ENCODE measurements at regions not wholly inside any gene's neighbourhood (a gene's known extent, or its start where the extent isn't known, plus 50 kb on each side); places are given as distances from the start of the nearest gene placed in this dataset.

GRCh38 chr3:107882881-107883280 is 207.9 kb downstream of the CD47 start:
- H3K36me3 Mint-ChIP-seq, result no peaks in the 10 kb centered on the region
- H3K4me2 ChIP-seq (replicated peaks; ENCODE audit: extremely low read depth, low read length, poor library complexity, severe bottlenecking), result no peak overlapping the region
- no peaks in the 10 kb centered on the region for H3K9me3 ChIP-seq (replicated peaks in 1 of 2; ENCODE audit: control insufficient read depth in 1 of 2, insufficient read depth in 1 of 2, low read length in 2 of 2)
- H3K79me2 ChIP-seq (ENCODE audit: insufficient read depth, low read length), result no peaks in the 10 kb centered on the region
- WGBS (ENCODE audit: insufficient coverage), result no CpG with 5 or more reads among the region's 7 CpGs
- H3K36me3 ChIP-seq (replicated peaks in 1 of 2; ENCODE audit: control insufficient read depth in 1 of 2, insufficient read depth in 2 of 2, low read length in 2 of 2), result no peaks in the 10 kb centered on the region
- peaks cover 0 to 4% (median 2%) of the 10 kb centered on the region in 3 donors for H3K27me3 Mint-ChIP-seq (ENCODE audit: low read depth in 3 of 3)
- TF ChIP-seq, protein P1, sequence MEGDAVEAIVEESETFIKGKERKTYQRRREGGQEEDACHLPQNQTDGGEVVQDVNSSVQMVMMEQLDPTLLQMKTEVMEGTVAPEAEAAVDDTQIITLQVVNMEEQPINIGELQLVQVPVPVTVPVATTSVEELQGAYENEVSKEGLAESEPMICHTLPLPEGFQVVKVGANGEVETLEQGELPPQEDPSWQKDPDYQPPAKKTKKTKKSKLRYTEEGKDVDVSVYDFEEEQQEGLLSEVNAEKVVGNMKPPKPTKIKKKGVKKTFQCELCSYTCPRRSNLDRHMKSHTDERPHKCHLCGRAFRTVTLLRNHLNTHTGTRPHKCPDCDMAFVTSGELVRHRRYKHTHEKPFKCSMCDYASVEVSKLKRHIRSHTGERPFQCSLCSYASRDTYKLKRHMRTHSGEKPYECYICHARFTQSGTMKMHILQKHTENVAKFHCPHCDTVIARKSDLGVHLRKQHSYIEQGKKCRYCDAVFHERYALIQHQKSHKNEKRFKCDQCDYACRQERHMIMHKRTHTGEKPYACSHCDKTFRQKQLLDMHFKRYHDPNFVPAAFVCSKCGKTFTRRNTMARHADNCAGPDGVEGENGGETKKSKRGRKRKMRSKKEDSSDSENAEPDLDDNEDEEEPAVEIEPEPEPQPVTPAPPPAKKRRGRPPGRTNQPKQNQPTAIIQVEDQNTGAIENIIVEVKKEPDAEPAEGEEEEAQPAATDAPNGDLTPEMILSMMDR (IDR thresholded peaks at IDR 0.05), result no peak
- no peaks in the 10 kb centered on the region for H3K4me1 Mint-ChIP-seq
- no peak for DNase-seq
- intact Hi-C loops (cut with micrococcal nuclease), result no loop called here
- no peak overlapping the region for H3K9ac ChIP-seq (ENCODE audit: insufficient read depth, low read length, poor library complexity, severe bottlenecking)
- no peaks in the 10 kb centered on the region for H3K27me3 ChIP-seq (ENCODE audit: control insufficient read depth in 2 of 2, insufficient read depth in 2 of 2, low read length in 2 of 2)
- H3K4me1 ChIP-seq (ENCODE audit: control insufficient read depth in 1 of 2, insufficient read depth in 2 of 2, low read length in 2 of 2), result no peaks in the 10 kb centered on the region
- no peak overlapping the region for H2AFZ ChIP-seq (ENCODE audit: insufficient read depth, low read depth, low read length, poor library complexity, severe bottlenecking)
- H3K4me3 ChIP-seq (replicated peaks in 1 of 3; ENCODE audit: low read depth in 2 of 3, low read length in 3 of 3), result no peak overlapping the region
- no peak overlapping the region for H3K27ac Mint-ChIP-seq
- H3K4me3 Mint-ChIP-seq, result no peak overlapping the region
- no peak overlapping the region for H3K27ac ChIP-seq (ENCODE audit: low read depth in 1 of 2, low read length in 2 of 2)
- H4K20me1 ChIP-seq (ENCODE audit: insufficient read depth, low read length), result no peaks in the 10 kb centered on the region
- no peaks in the 10 kb centered on the region for H3K9me3 Mint-ChIP-seq

- no peaks in the 10 kb centered on the region for H3K9me3 ChIP-seq (replicated peaks in 1 of 2; ENCODE audit: control insufficient read depth in 1 of 2, insufficient read depth in 1 of 2, low read length in 2 of 2)
- H2AFZ ChIP-seq (ENCODE audit: insufficient read depth, low read depth, low read length, poor library complexity, severe bottlenecking), result no peak overlapping the region
- H3K4me3 Mint-ChIP-seq, result no peak overlapping the region
- no peak overlapping the region for H3K27ac Mint-ChIP-seq
- no peak for DNase-seq
- intact Hi-C loops (cut with micrococcal nuclease), result no loop called here
- H3K36me3 ChIP-seq (replicated peaks in 1 of 2; ENCODE audit: control insufficient read depth in 1 of 2, insufficient read depth in 2 of 2, low read length in 2 of 2), result no peaks in the 10 kb centered on the region
- H4K20me1 ChIP-seq (ENCODE audit: insufficient read depth, low read length), result no peaks in the 10 kb centered on the region
- H3K4me2 ChIP-seq (replicated peaks; ENCODE audit: extremely low read depth, low read length, poor library complexity, severe bottlenecking), result no peak overlapping the region
- H3K4me3 ChIP-seq (replicated peaks in 1 of 3; ENCODE audit: low read depth in 2 of 3, low read length in 3 of 3), result no peak overlapping the region
- no peaks in the 10 kb centered on the region for H3K4me1 Mint-ChIP-seq
- no CpG with 5 or more reads among the region's 4 CpGs for WGBS (ENCODE audit: insufficient coverage)
- no peaks in the 10 kb centered on the region for H3K9me3 Mint-ChIP-seq
- no peaks in the 10 kb centered on the region for H3K36me3 Mint-ChIP-seq
- no peak overlapping the region for H3K27ac ChIP-seq (ENCODE audit: low read depth in 1 of 2, low read length in 2 of 2)
- no peaks in the 10 kb centered on the region for H3K27me3 ChIP-seq (ENCODE audit: control insufficient read depth in 2 of 2, insufficient read depth in 2 of 2, low read length in 2 of 2)
- H3K9ac ChIP-seq (ENCODE audit: insufficient read depth, low read length, poor library complexity, severe bottlenecking), result no peak overlapping the region
- no peaks in the 10 kb centered on the region for H3K79me2 ChIP-seq (ENCODE audit: insufficient read depth, low read length)
- H3K4me1 ChIP-seq (ENCODE audit: control insufficient read depth in 1 of 2, insufficient read depth in 2 of 2, low read length in 2 of 2), result no peaks in the 10 kb centered on the region
- H3K27me3 Mint-ChIP-seq (ENCODE audit: low read depth in 3 of 3), result peaks cover 0 to 4% (median 2%) of the 10 kb centered on the region in 3 donors
- TF ChIP-seq, protein P1 (IDR thresholded peaks at IDR 0.05), result no peak
These were observed 208.6 kb downstream of the CD47 start for GRCh38 chr3:107882261-107882660.
